ENCODE measurements at regions not wholly inside any gene's neighbourhood (a gene's known extent, or its start where the extent isn't known, plus 50 kb on each side); places are given as distances from the start of the nearest gene placed in this dataset.

DNA sequence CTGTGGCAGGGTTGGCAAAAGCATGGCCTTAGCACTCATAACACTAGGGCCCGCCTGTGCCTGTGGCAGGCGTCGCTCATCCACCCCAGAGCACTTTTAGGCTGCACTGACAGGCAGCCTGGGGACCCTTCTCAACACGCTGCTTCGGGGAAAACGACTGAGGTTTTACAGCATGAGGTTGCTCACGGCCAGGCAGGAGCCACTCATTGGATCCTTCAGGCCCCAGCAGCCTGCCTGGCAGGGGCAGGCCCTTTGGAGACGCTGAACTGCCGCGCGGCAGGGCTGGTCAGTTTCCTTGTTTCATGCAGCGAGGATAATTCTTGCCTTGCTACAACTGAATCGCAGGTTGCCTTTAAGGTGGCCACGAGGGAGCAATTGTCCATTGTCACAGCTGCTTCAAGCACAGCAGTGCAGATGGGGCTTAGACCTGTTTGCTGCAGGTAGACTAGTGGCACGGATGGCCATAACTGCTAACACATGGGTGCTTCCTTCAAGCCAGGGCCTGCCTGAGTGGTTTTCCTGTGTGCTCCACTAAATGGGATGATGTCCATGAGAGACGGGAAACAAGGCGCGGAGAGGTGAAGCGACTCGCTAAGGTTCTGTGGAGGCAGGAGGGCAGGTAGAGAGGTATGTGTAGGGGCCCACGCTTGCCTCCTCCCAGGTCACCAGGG is 49.9 kb upstream of the HS6ST1 start:
- DNase-seq (ENCODE audit: low read depth), result no peak

DNA sequence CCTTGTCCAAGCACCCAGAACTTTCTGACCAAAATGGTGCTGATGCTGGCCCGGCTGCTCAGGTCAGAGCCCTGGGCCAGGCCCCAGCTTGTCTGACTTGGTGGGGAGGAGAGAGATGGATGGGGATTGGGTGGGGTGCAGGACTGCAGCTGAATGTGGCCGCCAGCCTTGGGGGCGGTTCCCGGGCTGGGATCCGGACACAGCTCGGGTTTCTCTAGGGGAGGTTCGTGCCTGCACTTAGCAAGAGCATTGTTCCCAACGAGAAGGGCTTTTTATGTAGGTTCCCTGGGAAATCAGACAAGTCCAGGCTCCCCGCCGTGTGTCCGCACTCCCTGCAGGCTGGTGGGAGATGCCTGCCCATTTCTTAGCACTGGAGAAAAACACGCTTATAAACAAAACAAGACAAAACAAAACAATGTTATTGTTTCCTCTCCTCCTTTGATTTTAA is 50.5 kb upstream of the HS6ST1 start:
- no peak for DNase-seq (ENCODE audit: low read depth)

DNA sequence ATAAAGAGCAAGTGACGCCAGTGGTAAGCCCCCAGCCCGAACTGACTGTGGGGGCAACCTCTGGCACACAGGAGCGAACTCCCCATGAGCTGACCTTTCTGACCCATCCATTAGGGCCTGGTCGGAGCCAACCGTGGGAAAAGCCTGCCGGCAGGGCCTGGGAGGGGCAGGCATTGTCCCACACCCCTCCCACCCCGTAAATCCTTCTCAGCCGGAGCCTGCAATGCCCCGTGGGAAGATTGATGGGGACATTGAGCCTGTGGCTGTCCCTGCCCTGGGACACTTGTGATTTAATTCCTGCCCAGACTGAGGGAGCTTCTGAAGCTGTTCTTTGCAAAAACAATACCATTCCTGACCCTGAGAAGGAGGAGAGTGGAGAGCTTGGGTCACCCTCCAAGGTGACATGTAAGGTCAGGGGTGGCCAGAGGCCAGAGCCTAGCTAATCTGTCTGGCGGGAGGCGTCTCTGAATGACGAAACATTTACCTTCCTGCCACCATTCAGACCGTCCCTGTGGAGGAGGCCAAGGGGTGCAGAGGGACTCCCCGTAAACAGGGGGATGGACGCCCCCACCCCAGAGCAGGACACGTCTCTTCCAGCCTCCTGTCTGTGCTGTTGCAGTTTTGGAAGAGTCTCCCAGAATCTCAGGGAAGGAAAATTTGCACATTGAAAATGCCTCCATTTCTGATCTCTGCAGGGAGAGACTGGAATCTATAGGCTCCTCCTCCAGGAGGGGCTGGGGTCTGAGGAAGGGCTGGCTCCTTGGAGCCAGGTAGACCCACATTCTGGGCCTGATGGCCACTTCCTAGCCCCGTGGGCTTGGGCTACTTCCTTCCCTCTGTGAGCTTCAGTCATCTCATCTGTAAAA is 51.2 kb upstream of the HS6ST1 start:
- no peak for DNase-seq (ENCODE audit: low read depth)

DNA sequence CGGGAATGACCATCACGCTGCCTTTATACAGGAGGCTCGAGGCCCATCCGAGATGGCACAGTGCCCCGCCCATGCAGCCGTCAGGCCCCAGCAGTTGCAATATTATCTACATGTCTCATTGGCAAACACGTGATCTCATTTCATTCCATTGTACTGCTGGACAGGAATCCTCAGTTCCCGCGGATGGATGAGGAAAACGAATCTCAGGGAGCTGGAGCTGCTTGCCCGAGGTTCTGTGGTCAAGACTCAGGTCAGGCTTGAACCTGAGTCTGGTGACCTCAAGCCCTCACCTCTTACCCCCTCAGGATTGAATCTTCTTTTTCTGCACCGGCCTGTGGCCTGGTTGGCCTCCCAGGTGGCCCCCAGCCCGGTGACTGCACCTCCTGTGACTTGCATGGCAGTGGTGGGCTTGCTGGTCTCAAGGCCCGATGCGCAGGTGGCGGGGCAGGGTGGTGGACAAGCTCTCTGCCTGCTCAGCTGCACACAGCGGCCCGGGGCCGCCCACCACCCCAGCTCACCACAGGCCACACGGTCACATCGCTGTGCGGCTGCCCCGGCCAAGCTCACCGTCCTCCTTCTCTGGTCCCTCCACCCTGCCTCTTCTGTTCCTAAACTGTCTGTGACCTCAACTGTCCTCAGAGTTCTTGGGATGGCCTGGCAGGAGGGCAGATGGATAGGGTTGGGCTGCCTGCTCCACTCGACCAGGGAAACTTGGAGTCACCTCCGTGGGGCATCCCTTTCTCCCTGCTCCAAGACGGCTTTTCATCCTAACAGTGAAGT is 52.0 kb upstream of the HS6ST1 start:
- no peak for DNase-seq (ENCODE audit: low read depth)

DNA sequence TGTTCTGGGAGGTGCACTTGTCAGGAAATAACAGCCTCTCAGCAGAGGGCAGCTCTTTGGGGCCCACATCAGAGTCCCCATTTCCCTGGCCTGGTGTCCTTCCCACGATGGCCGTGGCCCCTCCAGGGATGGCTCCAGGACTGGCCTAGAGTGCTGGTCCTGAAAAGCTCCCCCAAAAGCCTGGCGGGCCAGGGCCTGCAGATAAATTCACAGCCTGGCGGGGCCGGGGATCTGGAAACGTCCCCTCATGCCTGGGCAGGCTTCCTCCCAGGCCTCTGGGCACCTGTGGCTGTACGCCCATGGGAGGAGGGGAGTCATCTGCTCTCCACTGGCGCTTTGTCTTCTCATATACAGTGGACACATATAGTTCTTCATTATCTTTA is 52.6 kb upstream of the HS6ST1 start:
- no peak for DNase-seq (ENCODE audit: low read depth)

DNA sequence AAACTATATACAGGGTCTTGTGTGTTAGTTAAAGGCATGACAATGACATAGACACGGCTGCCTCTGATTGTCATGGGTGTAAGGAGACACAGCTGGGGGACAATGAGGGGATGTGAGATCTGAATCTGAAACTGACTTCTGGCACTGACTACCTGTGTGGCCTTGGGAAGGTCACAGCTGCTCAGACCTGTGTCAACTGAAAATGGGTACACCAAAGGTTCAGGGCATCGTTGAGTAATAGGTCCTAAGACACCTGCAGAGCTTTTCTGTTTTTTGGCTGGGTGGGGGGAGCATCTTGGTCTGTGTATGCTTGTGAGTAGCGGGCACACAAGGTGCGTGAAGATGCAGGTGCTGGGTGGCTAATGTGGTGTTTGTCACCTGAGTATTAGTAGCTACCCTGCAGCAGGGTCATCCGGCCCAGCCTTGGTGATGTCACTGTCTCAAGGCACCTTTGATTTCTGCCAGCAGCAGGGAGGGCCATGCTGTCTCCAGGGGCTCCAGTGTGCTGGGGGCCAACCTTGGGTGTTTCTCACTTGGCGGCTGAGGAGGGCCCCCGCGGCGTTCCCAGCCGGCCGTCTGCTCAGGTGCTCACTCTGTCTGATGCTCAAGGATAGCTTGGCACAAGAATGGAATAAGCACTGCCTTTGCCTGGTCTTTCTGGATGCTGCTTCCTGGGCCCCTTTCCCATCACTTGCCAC is 53.1 kb upstream of the HS6ST1 start:
- DNase-seq (ENCODE audit: low read depth), result no peak

DNA sequence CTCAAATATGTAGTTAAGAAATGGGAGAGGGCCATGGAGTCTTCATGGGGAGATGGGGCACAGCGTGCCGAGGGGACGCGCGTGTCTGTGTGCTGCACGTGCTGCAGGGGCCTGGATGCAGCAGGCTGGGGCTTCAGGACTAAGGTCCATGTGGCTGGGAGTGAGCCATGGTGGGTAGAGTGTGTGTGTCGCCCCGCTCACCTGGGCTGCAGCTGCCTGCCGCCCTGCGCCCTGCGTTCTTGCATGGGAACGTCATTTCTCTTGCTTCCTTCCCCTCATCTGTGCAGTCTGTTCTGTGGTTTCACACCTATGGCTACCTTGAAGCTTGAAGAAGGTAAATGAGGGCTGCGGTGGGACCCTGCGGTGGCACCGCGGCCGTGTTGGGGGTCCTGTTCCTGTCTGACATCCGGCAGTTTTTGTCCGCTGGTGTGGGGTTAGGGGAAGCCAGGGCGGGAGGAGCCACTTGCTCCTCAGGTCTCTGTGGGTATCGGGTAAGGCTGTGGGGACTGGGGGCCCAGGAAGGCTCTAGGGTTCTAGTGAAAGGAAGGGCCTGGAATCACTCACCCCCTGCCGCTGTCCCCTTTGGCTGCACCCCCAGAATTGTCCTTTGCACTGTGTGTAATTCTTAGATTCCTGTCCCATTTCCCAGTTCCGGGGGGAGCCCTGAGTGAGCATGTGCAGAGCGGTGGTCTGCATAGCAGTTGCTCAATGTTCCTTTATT is 54.1 kb upstream of the HS6ST1 start:
- no peak for DNase-seq (ENCODE audit: low read depth)

DNA sequence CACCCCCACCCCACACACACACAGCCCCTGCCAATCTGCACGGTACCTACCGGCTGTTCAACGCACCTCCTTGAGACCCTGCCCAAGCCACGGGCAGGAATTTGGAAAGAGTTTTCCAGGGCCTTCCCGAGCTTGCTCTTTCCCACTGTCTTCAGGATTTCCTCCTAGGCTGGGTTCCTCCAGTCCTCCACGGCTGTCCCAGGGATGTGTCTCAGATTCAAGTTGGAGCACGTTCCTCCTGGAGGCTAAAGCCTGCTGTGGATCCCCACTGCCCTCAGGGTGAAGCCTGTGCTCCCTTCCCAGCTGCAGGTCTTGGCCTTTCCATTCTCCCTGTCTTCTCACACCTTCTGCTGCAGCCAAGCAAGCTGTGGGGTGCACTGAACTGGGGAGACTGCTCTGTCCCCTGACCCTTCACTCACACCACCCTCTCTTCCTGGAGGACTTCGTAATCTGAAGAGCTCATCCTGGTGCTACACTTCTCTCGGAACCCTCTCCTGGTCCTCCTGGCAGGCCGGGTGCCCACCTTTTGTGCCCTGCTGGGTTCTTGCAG is 54.9 kb upstream of the HS6ST1 start:
- no peak for DNase-seq (ENCODE audit: low read depth)

DNA sequence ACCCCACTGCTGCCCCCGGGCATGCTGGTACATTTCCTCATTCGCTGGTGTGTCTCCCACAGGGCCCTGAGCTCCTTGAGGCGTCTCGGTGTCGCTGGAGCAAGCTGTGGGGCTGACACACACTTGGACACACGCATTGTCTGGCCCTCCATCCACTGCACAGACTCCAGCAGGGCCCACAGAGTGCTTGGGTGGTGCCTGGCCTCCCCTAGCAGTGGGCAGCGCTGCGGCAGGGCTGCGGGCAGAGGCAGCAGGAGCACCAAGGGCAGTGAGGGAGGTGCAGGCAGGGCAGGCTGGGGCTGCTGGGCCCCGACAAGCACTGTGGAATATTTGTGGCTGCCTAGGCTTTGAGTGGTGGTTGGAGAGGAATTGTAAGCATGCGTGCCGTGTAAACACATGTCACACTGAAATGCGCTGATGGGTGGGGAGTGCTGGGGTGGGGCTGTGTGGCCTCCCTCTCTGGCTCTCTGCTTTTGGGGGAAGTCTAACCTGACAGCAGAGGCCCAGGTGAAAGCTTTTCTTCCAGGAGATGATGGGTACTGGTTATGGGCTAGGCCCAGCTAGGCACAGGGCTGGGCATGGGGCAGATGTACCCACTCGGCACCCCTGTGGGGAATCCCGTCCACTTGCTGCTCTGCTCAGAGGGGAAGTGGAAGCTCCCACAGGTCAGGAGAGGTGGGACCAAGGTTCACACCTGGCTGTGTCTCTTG is 55.5 kb upstream of the HS6ST1 start:
- DNase-seq (ENCODE audit: low read depth), result no peak

DNA sequence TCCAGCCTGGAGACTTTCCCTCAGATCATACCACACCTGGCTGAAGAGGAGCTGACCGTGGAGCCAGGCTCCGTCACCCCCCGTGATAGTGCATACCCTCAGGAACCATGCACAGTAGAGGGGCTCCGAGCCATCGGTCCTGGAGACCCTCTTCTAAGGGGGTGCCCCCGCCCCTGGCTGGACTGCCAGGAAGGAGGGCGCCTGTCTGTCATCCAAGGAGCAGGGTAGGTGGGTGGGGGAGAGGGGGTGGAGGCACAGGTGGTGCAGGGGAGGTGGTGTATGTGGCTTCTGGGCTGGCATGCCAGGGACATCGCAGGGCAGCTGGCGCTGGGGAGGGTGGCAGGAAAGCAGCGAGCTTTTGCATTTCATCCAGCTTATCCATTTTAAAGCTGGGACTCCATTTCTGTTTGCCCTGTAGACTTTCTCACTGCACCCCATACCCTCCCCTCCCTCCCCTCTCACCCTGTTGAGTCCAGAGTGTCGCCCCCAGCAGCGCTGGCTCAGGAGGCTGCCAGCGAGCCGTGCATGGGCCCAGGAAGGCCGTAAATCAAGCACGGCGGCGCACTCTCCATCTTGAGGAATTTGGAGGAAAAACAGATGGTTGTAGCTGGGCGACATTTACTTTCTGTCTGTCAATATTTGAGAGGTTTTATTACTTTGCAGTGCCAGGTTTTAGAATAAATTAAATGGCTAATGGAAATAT is 56.2 kb upstream of the HS6ST1 start:
- no peak for DNase-seq (ENCODE audit: low read depth)

DNA sequence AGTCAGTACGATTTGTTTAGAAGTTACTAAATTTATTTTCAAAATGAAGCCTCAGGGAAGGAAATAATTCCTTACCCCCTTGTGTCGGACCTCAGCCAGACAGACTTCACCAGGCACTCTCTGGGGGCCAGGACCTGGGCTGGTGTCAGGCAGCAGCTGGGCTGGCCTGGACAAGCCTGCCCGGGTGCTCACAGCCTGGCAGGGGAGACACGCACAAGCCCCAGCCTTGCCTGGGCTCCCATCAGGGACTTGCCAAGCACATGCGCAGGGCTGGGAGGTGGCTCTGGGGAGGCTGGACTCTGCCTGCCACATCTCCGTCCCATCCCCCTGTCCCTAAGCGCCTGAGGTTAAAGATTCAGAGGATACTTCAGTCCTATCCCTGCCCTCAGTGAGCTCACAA is 56.8 kb upstream of the HS6ST1 start:
- no peak for DNase-seq (ENCODE audit: low read depth)

DNA sequence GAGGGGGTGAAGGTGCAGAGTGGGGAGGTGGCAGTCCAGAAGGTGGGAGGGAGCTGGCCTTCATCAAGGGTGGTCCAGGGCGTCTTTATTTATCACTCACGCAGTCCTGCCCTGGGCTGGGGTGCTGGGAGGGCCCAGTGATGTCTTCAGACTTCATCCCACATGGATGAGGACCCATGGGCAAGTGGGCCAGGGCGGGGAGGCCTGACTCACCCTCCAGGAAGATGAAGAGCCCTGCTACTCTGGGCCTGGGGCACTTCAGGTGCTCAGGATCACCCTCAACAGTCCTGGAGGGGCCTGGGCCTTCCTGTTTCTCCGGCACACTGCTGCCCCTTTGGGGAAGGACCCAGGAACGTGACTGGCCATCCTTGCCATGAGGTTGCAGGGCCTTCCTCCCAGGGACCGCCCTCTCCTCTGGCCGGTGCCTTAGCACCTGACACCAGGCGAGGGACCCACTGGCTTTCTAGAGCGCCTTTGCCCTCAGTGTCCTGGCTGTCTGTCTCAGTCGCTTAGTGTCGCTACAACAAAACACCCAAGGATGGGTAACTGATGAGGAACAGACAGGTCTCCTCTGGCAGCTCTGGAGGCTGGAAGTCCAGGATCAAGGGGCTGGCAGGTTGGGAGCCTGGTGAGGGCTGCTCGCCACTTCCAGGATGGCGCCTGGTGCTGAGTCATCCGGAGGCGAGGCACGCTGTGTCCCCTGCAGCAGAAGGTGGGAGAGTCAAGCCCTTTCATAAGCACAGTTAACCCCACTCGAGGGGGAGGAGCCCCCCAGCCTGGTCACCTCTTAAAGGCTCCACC is 57.8 kb upstream of the HS6ST1 start:
- no peak for DNase-seq (ENCODE audit: low read depth)

DNA sequence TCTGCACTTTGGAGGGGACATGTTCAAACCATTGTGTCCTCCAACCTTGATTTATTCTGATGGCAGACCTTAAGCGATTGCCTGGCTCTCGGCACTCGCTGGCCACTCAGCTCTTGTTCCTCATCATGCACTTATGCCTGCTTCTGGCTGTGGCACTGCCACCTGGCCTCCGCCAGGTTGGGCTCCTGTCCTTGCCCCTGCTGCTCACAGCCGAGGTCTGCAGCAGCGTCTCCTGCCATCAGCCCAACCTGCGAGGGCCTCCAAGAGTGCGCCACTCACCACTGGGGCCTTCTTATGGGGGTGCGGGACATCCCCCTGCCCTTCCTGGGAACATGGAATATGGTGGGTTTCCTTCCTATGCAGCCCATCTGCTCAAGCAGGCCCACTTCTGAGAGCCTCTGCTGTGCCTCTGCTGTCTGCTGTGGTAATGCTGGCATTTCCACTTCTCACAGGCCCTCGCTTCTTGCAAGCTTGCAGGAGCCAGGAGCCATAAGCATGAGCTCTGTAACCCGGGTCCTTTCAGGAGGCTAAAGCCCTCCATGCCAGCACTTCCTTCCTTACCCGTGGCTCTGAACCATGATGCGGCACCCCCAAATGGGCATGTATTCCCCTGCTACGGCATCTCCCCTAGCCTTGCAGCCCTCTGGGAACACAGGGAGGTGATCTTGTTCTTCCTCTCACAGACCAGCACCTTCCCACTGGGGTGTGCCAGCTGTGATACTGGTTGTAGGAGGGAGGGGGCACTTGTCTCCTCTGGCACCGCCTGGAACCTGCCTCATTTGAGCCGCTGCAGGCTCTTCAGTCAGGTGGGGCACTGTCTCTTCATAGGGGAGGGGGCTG is 58.6 kb upstream of the HS6ST1 start:
- DNase-seq (ENCODE audit: low read depth), result no peak

DNA sequence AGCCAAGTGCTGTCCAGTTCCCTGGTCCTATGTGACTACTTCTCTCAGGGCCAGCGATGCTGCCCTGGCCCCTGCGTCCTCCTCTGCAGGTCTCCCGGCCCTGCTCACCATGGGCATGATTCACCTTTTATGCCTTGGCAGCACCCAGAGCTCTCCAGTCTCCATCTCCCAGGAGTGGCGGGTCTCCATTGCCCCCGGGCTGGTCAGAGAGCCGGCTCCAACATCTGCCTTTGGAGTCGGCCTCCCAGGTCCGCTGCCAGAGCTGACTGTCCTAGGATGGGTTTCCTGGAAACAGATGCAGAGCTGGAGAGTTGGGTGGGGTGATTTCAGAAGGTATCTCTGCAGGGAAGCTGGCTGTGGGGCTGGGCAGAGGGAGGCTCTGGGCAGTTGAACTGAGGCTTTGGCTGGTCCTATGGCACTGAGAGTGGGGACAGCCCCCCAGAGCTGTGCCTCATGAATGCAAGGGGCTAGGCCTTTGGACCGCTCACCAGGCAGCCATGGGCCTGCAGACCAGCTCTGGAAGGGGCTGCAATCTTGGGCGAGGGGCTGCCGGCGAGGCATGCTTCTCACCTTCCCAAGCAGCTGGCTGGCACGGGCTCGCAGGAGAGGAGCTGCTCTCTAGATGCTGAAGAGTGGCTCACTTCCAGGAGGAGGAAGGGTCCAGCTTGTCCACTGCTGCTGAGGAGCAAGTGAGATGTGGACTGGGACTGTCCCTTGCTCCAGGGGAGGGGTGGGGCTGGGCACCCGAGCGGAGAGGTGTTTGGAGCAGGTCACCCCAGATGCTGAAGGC is 59.8 kb upstream of the HS6ST1 start:
- DNase-seq (ENCODE audit: low read depth), result no peak

DNA sequence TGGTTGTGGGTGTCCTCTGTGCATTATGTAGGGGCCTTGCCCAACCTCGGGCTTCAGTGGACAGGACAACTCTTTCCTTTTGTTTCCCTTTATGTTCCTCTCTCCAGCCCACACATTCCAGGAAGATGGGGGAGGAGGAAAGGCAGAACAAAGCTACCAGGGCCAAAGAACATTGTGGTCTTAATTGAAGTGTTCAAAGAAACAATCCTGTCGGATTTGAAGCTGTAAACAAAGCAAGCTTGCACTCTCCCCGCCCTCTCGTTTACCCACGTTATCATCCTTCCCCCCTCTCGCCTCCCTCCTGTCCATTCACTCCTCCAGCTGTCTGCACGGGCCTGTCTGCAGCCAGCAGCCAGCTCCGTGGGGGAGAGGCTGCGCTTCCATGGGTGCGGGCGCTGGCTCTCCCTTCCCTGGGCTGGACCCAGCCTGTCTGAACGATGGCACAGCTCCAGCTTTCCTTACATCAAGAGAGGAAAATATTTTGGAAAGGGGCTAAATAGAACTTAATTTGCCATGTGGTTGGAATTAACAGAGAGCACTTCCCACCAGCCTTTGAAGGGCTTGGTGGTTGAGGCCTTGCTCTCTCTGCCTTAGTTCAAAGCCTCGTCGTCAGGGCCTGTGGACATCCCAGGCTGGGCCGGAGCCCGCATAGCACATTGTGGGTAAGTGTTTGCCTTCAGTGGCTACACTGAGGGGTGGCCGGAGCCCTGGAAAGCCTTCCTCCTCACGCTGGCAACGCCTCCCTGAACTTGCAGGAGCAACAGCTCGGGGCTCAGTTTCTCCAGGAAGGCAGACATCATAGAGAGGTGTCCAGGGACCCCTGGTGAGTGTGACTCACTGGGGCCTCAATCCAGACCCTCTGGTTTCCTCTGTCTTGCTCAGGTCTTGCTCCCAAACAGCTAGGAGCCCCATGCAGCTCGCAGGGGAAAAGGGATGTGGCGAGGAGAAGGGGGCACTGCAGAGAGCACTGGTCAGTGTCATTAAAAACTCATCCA is 60.6 kb upstream of the HS6ST1 start:
- DNase-seq (ENCODE audit: low read depth), result no peak

All from stimulated activated CD8-positive, alpha-beta memory T cell treated with anti-CD3 and anti-CD28 coated beads, Interleukin-4, amount 100 ng/mL, for 24 hours (primary cell).